GM18909 (cell line): ENCODE measurements at regions not wholly inside any gene's neighbourhood (a gene's known extent, or its start where the extent isn't known, plus 50 kb on each side); places are given as distances from the start of the nearest gene placed in this dataset.

Experiments
- ATAC-seq: cut with Tn5 transposase; IDR thresholded peaks from one replicate; pipeline ENCODE4 v1.9.1; 2021; ENCODE audit warnings: mild to moderate bottlenecking; ENCODE audit not compliant: unreplicated experiment, poor library complexity

- no peak for ATAC-seq
Measured at GRCh38 chr13:32859707-32860292, 156.4 kb upstream of the KL start.

GRCh38 chr13:32861304-32861703, 154.9 kb upstream of the KL start:
- no peak for ATAC-seq

GRCh38 chr13:32863596-32863995, 152.6 kb upstream of the KL start:
- no peak for ATAC-seq

DNA sequence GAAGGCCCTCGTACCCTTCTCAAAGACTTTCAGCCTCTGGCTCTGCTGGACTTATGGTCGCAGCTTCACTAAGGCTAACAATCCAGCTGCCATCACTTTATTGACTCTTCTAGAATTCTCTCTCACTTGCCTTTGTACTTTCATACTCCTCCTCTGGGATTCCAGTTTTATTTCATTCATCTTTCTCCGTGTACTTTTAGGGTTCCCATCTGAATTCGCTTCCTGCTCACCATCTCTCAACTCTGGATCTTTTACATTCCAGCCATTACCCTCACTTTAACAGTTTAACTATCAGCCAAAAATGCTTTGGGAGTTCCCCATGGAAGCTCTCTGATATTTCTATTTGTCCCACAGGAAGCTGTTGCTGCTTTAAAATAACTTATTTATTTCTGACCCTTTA, 149.3 kb upstream of the KL start:
- ATAC-seq: no peak

- ATAC-seq: no peak
Measured at GRCh38 chr13:32877491-32877890, 138.7 kb upstream of the KL start.

DNA sequence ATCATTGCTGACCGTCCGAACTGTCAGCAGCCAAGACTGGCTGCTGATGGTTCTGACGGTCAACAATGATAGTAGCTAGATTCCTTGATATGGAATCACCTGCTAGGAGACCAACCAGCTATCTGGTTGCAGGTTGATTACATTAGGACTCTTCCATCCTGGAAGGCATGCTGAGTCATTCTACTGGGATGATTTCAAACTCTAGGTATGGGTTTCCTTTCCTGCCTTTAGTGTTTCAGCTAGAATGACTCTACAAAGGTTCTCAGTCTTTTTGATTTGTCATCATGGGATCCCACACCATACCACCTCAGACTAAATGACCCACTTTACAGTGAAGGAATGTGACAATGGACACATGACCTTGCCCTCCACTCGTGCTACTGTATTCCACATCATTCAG, 138.1 kb upstream of the KL start:
- no peak for ATAC-seq

- no peak for ATAC-seq
Measured at GRCh38 chr13:32880636-32881035, 135.6 kb upstream of the KL start.

GRCh38 chr13:32881074-32881776, 135.0 kb upstream of the KL start:
- no peak for ATAC-seq

DNA sequence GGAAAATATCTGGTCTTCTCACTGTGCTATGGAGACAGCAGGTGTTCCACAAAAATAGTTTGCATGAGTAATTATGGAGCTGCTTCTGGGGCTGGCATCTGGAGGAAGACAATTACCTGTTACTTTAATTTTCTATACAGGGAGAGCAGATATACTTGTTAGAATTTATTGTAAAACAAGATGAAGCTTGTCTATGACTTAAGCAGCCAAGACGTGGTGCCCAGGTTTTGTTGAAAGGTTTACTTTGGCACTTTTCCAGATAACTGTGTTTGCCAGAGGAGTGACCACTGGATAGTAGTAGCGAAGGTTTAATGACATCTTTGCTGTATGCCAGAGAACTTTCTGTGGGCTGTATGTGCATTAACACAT, 134.5 kb upstream of the KL start:
- no peak for ATAC-seq

- ATAC-seq: no peak
Measured at GRCh38 chr13:32882691-32883090, 133.5 kb upstream of the KL start.

DNA sequence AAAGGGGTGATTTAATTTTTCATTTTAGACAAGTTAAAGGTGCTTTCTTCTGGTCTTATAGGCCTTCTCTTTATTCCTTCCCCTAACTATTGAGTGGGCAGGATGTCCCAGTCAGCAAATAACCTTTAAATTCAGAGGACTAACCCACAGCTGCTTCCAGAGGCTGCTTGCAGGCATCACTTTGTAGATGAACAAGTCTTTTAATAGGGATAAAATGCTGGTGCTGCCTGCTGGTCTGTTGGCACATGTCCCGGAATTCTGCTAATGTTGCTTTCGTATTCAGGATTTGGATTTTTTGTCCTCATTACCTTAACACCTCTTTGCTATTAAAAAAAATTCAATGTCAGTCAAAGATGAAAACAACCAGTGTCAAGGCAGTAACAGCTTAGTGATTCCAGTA, 132.7 kb upstream of the KL start:
- no peak for ATAC-seq

- no peak for ATAC-seq
Measured at GRCh38 chr13:32887617-32888016, 128.6 kb upstream of the KL start.

DNA sequence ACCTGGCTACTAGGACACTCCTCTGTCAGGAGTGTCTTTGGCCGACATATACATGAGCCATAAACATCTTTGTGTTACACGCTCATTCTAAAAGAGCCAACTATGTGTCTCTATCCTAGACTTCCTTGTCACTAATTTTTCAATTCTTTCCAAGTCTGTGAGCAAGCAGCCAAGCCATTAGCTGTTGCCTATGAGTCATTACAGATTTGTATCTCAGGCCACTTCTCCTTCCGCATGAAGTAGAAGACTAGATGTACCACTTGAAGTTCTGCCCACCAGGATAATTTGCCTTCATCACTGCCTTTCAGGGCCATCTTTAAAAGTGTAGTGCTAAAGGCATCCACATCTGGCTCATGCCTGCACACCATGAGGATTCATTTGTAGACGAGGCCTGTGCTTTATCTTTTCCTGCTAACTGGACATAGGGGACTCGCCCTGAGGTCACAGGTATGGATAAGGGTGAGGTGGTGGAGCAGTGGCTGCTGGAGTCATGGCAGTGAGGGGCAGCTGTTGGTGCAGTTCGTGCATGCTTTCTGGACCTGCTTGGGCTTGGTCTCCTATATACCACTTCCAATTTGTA, 126.1 kb upstream of the KL start:
- no peak for ATAC-seq

- ATAC-seq: no peak
Measured at GRCh38 chr13:32893176-32893575, 123.0 kb upstream of the KL start.

- ATAC-seq: no peak
Measured at GRCh38 chr13:32894589-32895001, 121.6 kb upstream of the KL start.

DNA sequence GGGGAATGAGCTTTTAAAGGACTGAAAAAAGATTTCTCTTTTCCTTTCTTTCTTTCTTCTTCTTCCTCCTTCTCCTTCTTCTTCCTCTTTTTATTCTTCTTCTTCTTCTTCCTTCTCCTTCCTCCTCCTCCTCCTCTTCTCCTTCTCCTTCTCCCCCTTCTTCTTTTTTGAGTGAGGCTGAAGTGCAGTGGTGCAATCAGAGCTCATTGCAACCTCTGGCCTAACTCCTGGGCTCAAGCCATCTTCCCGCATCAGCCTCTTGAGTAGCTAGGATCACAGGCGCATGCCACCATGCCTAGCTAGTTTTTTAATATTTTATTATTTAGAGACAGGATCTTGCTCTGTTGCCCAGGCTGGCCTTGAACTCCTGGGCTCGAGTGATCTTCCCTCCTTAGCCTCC, 120.9 kb upstream of the KL start:
- ATAC-seq: no peak

GRCh38 chr13:32897296-32897695, 118.9 kb upstream of the KL start:
- ATAC-seq: no peak

- ATAC-seq: no peak
Measured at GRCh38 chr13:32902029-32902780, 114.0 kb upstream of the KL start.

- no peak for ATAC-seq
Measured at GRCh38 chr13:32902874-32903273, 113.3 kb upstream of the KL start.

DNA sequence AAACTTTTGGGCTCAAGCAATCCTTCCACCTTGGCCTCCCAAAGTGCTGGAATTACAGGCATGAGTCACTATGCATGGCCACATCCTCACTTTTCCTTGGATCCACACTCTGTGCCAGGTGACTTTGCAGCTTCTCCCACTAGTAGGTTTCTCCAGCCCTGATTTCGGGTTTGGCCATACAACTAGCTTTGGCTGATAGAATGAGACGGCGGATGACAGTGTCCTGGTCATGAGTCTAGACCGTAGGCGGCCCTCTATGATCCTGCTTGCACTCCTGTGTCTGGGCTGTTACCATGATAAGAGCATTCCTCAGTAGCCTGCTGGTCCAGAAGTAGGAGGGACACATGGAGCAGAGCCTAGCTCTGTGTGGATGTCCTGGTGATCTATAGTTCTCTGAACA, 112.5 kb upstream of the KL start:
- ATAC-seq: no peak

- ATAC-seq: no peak
Measured at GRCh38 chr13:32904266-32904665, 112.0 kb upstream of the KL start.
